Astrocyte (in vitro differentiated cells and primary cell): ENCODE measurements at regions not wholly inside any gene's neighbourhood (a gene's known extent, or its start where the extent isn't known, plus 50 kb on each side); places are given as distances from the start of the nearest gene placed in this dataset.

ENCODE experiments used
- DNase-seq: peaks from one replicate; pipeline ENCODE4 v3.0.0-alpha.2; 2010; ENCODE audit warnings: low read depth
- FAIRE-seq: peaks from 2 replicates; lab custom pipeline; 2011; peaks lifted over from hg19 to GRCh38; lab: Jason Lieb, UNC
- H2AFZ ChIP-seq: 2 replicates; pipeline ENCODE4 v1.6.0; 2012; ENCODE audit warnings: low read depth, low read length, inconsistent platforms
- H3K27ac ChIP-seq: 2 replicates; pipeline ENCODE4 v1.5.1; 2011; ENCODE audit warnings: low read depth, low read length, inconsistent platforms
- H3K27me3 ChIP-seq: 2 replicates; pipeline ENCODE4 v1.6.0; 2011; ENCODE audit warnings: low read length, inconsistent platforms; ENCODE audit not compliant: insufficient read depth
- H3K36me3 ChIP-seq: 2 replicates; pipeline ENCODE4 v1.5.1; 2011; ENCODE audit warnings: low read length, inconsistent platforms; ENCODE audit not compliant: insufficient read depth
- H3K4me1 ChIP-seq: 2 replicates; pipeline ENCODE4 v1.5.1; 2011; ENCODE audit warnings: low read length, inconsistent platforms; ENCODE audit not compliant: insufficient read depth
- H3K4me2 ChIP-seq: 2 replicates; pipeline ENCODE4 v1.6.0; 2012; ENCODE audit warnings: low read length, inconsistent platforms
- H3K4me3 ChIP-seq: 2 replicates; pipeline ENCODE4 v1.5.1; 2011; ENCODE audit warnings: low read depth, mild to moderate bottlenecking, low read length, inconsistent platforms; ENCODE audit not compliant: insufficient read depth
- H3K79me2 ChIP-seq: 2 replicates; pipeline ENCODE4 v1.6.0; 2012; ENCODE audit warnings: mild to moderate bottlenecking, low read length, inconsistent platforms; ENCODE audit not compliant: insufficient read depth
- H3K9ac ChIP-seq: 2 replicates; pipeline ENCODE4 v1.6.0; 2012; ENCODE audit warnings: mild to moderate bottlenecking, low read length, inconsistent platforms
- H3K9me3 ChIP-seq: 2 replicates; pipeline ENCODE4 v1.5.1; 2012; ENCODE audit warnings: low read depth, mild to moderate bottlenecking, low read length, inconsistent platforms; ENCODE audit not compliant: insufficient read depth
- H4K20me1 ChIP-seq: 2 replicates; pipeline ENCODE4 v1.6.0; 2012; ENCODE audit warnings: low read length, inconsistent platforms; ENCODE audit not compliant: insufficient read depth
- H3K27ac Mint-ChIP-seq: one replicate; pipeline ENCODE4 v1.8.0; 2021; ENCODE audit warnings: mild to moderate bottlenecking, mixed read lengths; ENCODE audit not compliant: unreplicated experiment
- H3K27me3 Mint-ChIP-seq: one replicate; pipeline ENCODE4 v1.8.0; 2021; ENCODE audit warnings: low read depth, mixed read lengths; ENCODE audit not compliant: unreplicated experiment
- H3K36me3 Mint-ChIP-seq: one replicate; pipeline ENCODE4 v1.8.0; 2021; ENCODE audit warnings: low read depth, mixed read lengths; ENCODE audit not compliant: unreplicated experiment
- H3K4me1 Mint-ChIP-seq: one replicate; pipeline ENCODE4 v1.8.0; 2021; ENCODE audit warnings: low read depth, mixed read lengths; ENCODE audit not compliant: unreplicated experiment
- H3K4me3 Mint-ChIP-seq: one replicate; pipeline ENCODE4 v1.8.0; 2021; ENCODE audit warnings: mild to moderate bottlenecking, moderate library complexity, mixed read lengths; ENCODE audit not compliant: unreplicated experiment
- H3K9me3 Mint-ChIP-seq: one replicate; pipeline ENCODE4 v1.8.0; 2021; ENCODE audit warnings: mild to moderate bottlenecking, mixed read lengths; ENCODE audit not compliant: unreplicated experiment
- EZH2 ChIP-seq: IDR thresholded peaks from 2 replicates; pipeline ENCODE4 v1.6.1; 2012; ENCODE audit warnings: mild to moderate bottlenecking, low read length, inconsistent platforms; ENCODE audit not compliant: insufficient read depth
- TF ChIP-seq, protein P1 (sequence below): IDR thresholded peaks from 2 replicates; pipeline ENCODE4 v1.5.1; 2011; ENCODE audit warnings: low read depth, mild to moderate bottlenecking, inconsistent platforms, low read length, moderate library complexity; ENCODE audit not compliant: insufficient read depth

DNA sequence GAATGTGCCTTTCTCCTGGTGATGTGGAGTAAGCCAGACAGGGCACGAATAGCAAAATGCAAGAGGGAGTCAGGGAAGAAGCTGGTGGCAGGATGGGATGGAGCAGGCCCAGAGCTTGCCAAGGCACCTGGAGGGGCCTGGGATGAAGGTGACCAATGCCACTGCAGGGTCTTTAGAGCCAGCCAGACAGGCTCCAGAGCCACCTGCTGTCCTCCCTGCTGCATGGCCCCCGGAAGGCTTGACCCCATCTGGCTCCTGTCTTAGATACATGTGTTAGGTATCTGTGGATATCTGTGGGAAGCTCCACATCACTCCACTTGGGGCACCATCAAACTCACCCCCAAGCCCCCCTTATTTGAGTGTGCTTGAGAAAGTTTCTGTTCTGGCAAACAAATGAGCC, 99.9 kb upstream of the ATL2 start:
- TF ChIP-seq, protein P1, sequence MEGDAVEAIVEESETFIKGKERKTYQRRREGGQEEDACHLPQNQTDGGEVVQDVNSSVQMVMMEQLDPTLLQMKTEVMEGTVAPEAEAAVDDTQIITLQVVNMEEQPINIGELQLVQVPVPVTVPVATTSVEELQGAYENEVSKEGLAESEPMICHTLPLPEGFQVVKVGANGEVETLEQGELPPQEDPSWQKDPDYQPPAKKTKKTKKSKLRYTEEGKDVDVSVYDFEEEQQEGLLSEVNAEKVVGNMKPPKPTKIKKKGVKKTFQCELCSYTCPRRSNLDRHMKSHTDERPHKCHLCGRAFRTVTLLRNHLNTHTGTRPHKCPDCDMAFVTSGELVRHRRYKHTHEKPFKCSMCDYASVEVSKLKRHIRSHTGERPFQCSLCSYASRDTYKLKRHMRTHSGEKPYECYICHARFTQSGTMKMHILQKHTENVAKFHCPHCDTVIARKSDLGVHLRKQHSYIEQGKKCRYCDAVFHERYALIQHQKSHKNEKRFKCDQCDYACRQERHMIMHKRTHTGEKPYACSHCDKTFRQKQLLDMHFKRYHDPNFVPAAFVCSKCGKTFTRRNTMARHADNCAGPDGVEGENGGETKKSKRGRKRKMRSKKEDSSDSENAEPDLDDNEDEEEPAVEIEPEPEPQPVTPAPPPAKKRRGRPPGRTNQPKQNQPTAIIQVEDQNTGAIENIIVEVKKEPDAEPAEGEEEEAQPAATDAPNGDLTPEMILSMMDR, result no peak
- no peak for TF ChIP-seq EZH2
- no peak overlapping the region for H3K4me3 Mint-ChIP-seq
- peaks cover 2% of the 10 kb centered on the region for H3K36me3 Mint-ChIP-seq
- DNase-seq, result no peak
- no peaks in the 10 kb centered on the region for H4K20me1 ChIP-seq
- H3K4me3 ChIP-seq, result no peak overlapping the region
- H3K36me3 ChIP-seq, result no peaks in the 10 kb centered on the region
- no peak overlapping the region for H3K27ac ChIP-seq
- no peaks in the 10 kb centered on the region for H3K79me2 ChIP-seq
- peaks cover 10% of the 10 kb centered on the region for H3K9me3 ChIP-seq
- H3K9ac ChIP-seq, result no peak overlapping the region
- peaks cover 7% of the 10 kb centered on the region for H3K4me1 Mint-ChIP-seq
- no peaks in the 10 kb centered on the region for H3K4me1 ChIP-seq
- H2AFZ ChIP-seq, result no peak overlapping the region
- H3K27me3 ChIP-seq, result peaks cover 13% of the 10 kb centered on the region
- no peak for FAIRE-seq
- peaks cover 11% of the 10 kb centered on the region for H3K9me3 Mint-ChIP-seq
- H3K27me3 Mint-ChIP-seq, result peaks cover 20% of the 10 kb centered on the region
- H3K27ac Mint-ChIP-seq, result no peak overlapping the region
- H3K4me2 ChIP-seq, result no peak overlapping the region

DNA sequence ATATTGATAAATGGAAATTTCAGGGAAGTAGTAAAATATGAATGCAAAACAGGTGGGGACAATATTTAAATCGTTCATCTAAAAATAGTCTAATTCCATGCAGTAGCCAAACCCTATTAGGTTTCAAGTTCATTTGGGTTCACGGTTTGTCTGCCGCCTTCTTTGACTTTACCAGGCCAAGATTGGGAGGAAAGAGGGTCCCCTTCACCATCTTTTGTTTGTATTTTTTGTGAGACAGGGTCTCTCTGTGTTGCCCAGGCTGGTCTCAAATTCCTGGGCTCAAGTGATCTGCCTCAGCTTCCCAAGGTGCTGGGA, 98.5 kb upstream of the ATL2 start:
- H3K9me3 Mint-ChIP-seq, result peaks cover 7% of the 10 kb centered on the region
- peaks cover 22% of the 10 kb centered on the region for H3K27me3 ChIP-seq
- no peak overlapping the region for H3K4me2 ChIP-seq
- no peaks in the 10 kb centered on the region for H3K79me2 ChIP-seq
- H3K9me3 ChIP-seq, result peaks cover 6% of the 10 kb centered on the region
- H3K9ac ChIP-seq, result no peak overlapping the region
- no peaks in the 10 kb centered on the region for H3K36me3 ChIP-seq
- no peak overlapping the region for H3K4me3 Mint-ChIP-seq
- FAIRE-seq (no peak), DNase-seq (no peak)
- H3K4me1 Mint-ChIP-seq, result peaks cover 7% of the 10 kb centered on the region
- peaks cover 29% of the 10 kb centered on the region for H3K27me3 Mint-ChIP-seq
- no peak overlapping the region for H3K27ac ChIP-seq
- no peaks in the 10 kb centered on the region for H3K36me3 Mint-ChIP-seq
- H3K27ac Mint-ChIP-seq, result no peak overlapping the region
- H4K20me1 ChIP-seq, result no peaks in the 10 kb centered on the region
- no peak for TF ChIP-seq EZH2
- TF ChIP-seq, protein P1, result no peak
- no peak overlapping the region for H2AFZ ChIP-seq
- no peak overlapping the region for H3K4me3 ChIP-seq
- H3K4me1 ChIP-seq, result no peaks in the 10 kb centered on the region

DNA sequence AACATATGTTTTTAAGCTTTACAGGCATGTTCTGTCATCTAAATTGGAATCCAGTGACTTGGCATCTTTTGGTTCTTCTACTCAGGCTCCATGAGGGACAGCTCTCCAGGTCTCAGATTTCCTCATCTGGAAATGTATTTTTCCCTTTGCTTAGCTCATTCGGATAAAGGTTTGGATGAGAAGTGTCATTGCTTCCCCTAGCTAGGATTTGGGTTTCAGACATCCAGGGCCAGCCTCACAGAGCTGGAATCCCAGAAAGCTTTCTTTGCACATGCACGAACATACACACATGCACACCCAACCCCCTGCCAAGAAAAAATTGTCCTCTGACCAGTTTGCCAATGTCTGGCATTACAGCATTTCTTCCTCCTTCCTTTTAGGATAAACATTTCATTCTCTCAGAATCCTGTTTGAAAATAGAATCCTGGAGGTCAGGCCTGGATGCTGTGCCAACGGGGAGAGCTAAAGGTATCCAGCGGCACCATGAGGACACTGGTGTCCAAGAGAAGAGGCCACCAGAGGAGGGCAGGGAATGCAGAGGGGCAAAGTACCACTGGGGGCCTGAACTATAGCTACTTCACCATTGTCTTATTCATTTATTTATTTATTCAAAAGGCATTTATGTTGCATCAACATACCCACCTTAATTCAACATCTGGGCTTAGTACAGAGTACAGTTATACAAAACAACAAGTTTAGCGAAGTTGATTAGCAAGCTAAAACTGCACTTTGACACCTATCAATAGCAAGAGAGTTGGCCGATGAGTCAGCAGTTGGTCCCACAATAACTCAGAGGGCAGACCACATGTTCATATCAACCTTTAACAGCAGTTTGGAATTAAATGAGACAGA, 97.9 kb upstream of the ATL2 start:
- H3K79me2 ChIP-seq, result no peaks in the 10 kb centered on the region
- H2AFZ ChIP-seq, result no peak overlapping the region
- H3K36me3 ChIP-seq, result no peaks in the 10 kb centered on the region
- DNase-seq (no peak), FAIRE-seq (no peak)
- Mint-ChIP-seq H3K4me1 (peaks cover 7% of the 10 kb centered on the region), H3K9me3 (peaks cover 1% of the 10 kb centered on the region), H3K4me3 (no peak overlapping the region), H3K27ac (no peak overlapping the region), H3K36me3 (no peaks in the 10 kb centered on the region), H3K27me3 (peaks cover 34% of the 10 kb centered on the region)
- H3K9me3 ChIP-seq, result peaks cover 1% of the 10 kb centered on the region
- H3K4me1 ChIP-seq, result no peaks in the 10 kb centered on the region
- TF ChIP-seq, protein P1, result no peak
- TF ChIP-seq EZH2, result no peak
- H3K9ac ChIP-seq, result no peak overlapping the region
- H3K27me3 ChIP-seq, result peaks cover 28% of the 10 kb centered on the region
- H3K4me2 ChIP-seq, result no peak overlapping the region
- no peaks in the 10 kb centered on the region for H4K20me1 ChIP-seq
- H3K27ac ChIP-seq, result no peak overlapping the region
- H3K4me3 ChIP-seq, result no peak overlapping the region
